ENCODE measurements at regions not wholly inside any gene's neighbourhood (a gene's known extent, or its start where the extent isn't known, plus 50 kb on each side); places are given as distances from the start of the nearest gene placed in this dataset.

DNA sequence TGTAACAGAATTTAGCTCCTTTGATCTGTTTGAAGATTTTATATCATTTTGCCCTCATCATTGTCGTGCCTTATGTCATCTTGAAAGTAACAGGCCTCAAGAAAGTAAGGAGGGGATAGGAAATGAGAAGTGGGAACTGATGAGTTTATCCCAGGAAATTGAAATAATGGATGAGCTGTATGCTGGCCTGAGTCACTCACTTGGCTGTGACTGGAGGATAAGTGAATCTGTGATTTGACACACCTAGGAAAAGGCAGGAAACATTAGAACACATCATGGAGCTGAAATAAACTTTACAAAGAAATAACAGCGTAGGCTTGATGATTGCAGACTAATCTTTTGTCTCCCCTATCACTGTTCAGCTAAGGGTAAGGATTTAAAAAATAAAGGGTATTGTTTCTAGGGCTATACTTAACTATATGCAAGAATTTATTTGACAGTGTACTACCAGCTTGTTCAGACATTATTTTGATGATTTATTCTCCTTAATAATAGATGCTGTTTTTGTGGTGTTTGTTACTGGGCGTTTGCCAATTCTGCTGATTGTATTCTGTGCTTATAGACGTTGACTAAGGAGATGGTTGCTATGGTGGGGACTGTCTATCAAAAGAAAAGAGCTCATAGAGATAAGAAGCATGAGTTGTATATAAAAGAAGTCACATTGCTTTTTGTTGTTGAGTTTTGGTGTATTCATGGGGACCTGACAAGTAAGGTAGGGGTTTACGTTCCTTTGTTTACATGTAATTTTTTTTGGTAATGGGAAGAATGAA lies 105.6 kb upstream of the ROPN1 start:
- no peak for DNase-seq (ENCODE audit: low spot score)
- no peaks in the 10 kb centered on the region for H3K9me3 ChIP-seq (ENCODE audit: control insufficient read depth in 4 of 4, low read length in 3 of 4)
- H3K9ac ChIP-seq (ENCODE audit: low read depth in 1 of 2, low read length in 2 of 2): no peak overlapping the region
- no peak overlapping the region for H3K27ac ChIP-seq (ENCODE audit: low read depth in 1 of 2, low read length in 2 of 2)
- no peaks in the 10 kb centered on the region for H3K27me3 ChIP-seq (ENCODE audit: control insufficient read depth in 4 of 4, insufficient read depth in 4 of 4, low read length in 3 of 4)
- H3K4me1 ChIP-seq (ENCODE audit: control insufficient read depth in 4 of 4, insufficient read depth in 4 of 4, low read length in 3 of 4): no peaks in the 10 kb centered on the region
- WGBS: 72% methylated on average over 5 of the region's 5 CpGs
- TF ChIP-seq RAD21 (IDR thresholded peaks at IDR 0.05) (no peak), TAF1 (conservative IDR thresholded peaks at IDR 0.05) (no peak), SP1 (IDR thresholded peaks at IDR 0.05) (no peak), HNF4A (conservative IDR thresholded peaks at IDR 0.05) (no peak), RXRA (IDR thresholded peaks at IDR 0.05) (no peak), HNF4G (IDR thresholded peaks at IDR 0.05) (no peak), JUND (IDR thresholded peaks at IDR 0.05) (no peak), NR2F2 (IDR thresholded peaks at IDR 0.05) (no peak), FOXA2 (IDR thresholded peaks at IDR 0.05) (no peak)
- TF ChIP-seq, protein P1, sequence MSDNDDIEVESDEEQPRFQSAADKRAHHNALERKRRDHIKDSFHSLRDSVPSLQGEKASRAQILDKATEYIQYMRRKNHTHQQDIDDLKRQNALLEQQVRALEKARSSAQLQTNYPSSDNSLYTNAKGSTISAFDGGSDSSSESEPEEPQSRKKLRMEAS (IDR thresholded peaks at IDR 0.05): no peak
- TF ChIP-seq, protein P2, sequence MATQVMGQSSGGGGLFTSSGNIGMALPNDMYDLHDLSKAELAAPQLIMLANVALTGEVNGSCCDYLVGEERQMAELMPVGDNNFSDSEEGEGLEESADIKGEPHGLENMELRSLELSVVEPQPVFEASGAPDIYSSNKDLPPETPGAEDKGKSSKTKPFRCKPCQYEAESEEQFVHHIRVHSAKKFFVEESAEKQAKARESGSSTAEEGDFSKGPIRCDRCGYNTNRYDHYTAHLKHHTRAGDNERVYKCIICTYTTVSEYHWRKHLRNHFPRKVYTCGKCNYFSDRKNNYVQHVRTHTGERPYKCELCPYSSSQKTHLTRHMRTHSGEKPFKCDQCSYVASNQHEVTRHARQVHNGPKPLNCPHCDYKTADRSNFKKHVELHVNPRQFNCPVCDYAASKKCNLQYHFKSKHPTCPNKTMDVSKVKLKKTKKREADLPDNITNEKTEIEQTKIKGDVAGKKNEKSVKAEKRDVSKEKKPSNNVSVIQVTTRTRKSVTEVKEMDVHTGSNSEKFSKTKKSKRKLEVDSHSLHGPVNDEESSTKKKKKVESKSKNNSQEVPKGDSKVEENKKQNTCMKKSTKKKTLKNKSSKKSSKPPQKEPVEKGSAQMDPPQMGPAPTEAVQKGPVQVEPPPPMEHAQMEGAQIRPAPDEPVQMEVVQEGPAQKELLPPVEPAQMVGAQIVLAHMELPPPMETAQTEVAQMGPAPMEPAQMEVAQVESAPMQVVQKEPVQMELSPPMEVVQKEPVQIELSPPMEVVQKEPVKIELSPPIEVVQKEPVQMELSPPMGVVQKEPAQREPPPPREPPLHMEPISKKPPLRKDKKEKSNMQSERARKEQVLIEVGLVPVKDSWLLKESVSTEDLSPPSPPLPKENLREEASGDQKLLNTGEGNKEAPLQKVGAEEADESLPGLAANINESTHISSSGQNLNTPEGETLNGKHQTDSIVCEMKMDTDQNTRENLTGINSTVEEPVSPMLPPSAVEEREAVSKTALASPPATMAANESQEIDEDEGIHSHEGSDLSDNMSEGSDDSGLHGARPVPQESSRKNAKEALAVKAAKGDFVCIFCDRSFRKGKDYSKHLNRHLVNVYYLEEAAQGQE (IDR thresholded peaks at IDR 0.05): no peak
- TF ChIP-seq, protein P3, sequence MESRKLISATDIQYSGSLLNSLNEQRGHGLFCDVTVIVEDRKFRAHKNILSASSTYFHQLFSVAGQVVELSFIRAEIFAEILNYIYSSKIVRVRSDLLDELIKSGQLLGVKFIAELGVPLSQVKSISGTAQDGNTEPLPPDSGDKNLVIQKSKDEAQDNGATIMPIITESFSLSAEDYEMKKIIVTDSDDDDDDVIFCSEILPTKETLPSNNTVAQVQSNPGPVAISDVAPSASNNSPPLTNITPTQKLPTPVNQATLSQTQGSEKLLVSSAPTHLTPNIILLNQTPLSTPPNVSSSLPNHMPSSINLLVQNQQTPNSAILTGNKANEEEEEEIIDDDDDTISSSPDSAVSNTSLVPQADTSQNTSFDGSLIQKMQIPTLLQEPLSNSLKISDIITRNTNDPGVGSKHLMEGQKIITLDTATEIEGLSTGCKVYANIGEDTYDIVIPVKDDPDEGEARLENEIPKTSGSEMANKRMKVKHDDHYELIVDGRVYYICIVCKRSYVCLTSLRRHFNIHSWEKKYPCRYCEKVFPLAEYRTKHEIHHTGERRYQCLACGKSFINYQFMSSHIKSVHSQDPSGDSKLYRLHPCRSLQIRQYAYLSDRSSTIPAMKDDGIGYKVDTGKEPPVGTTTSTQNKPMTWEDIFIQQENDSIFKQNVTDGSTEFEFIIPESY (IDR thresholded peaks at IDR 0.05): no peak
- TF ChIP-seq, protein P4, sequence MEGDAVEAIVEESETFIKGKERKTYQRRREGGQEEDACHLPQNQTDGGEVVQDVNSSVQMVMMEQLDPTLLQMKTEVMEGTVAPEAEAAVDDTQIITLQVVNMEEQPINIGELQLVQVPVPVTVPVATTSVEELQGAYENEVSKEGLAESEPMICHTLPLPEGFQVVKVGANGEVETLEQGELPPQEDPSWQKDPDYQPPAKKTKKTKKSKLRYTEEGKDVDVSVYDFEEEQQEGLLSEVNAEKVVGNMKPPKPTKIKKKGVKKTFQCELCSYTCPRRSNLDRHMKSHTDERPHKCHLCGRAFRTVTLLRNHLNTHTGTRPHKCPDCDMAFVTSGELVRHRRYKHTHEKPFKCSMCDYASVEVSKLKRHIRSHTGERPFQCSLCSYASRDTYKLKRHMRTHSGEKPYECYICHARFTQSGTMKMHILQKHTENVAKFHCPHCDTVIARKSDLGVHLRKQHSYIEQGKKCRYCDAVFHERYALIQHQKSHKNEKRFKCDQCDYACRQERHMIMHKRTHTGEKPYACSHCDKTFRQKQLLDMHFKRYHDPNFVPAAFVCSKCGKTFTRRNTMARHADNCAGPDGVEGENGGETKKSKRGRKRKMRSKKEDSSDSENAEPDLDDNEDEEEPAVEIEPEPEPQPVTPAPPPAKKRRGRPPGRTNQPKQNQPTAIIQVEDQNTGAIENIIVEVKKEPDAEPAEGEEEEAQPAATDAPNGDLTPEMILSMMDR (IDR thresholded peaks at IDR 0.05; ENCODE audit: low read depth, low read length, missing input control): no peak
- H3K36me3 ChIP-seq (ENCODE audit: control insufficient read depth in 4 of 4, insufficient read depth in 3 of 4, low read depth in 1 of 4, low read length in 3 of 4): no peaks in the 10 kb centered on the region
- no peak overlapping the region for H3K4me3 ChIP-seq (ENCODE audit: low read depth in 1 of 3, low read length in 3 of 3)

DNA sequence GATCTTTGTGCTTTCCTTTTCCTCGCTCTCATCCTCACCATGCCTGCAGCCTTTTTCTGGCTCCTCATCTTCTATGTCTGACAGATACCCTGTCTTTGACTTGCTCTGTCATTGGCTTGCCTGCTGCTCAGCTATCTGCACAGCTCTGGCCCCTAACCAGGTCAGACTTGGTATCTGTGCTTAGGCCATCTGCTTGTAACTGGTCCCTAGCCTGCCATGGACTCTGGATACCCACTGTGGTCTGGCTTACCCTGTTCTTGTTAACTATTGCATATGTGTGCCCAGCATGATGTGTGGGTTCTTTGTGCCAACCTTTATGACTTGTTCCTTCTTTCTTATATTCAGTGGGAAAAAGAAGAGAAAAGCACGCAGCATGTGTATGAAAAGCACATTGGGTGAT lies 109.7 kb upstream of the ROPN1 start:
- WGBS: 94% methylated on average over 2 of the region's 2 CpGs

More for the DNA sequence above, 109.7 kb upstream of the ROPN1 start:
- Histone ChIP-seq H3K27me3 (ENCODE audit: control insufficient read depth in 4 of 4, insufficient read depth in 4 of 4, low read length in 3 of 4) (no peaks in the 10 kb centered on the region), H3K27ac (ENCODE audit: low read depth in 1 of 2, low read length in 2 of 2) (no peak overlapping the region), H3K9me3 (ENCODE audit: control insufficient read depth in 4 of 4, low read length in 3 of 4) (no peaks in the 10 kb centered on the region), H3K4me3 (ENCODE audit: low read depth in 1 of 3, low read length in 3 of 3) (no peak overlapping the region), H3K4me1 (ENCODE audit: control insufficient read depth in 4 of 4, insufficient read depth in 4 of 4, low read length in 3 of 4) (no peaks in the 10 kb centered on the region), H3K9ac (ENCODE audit: low read depth in 1 of 2, low read length in 2 of 2) (no peak overlapping the region), H3K36me3 (ENCODE audit: control insufficient read depth in 4 of 4, insufficient read depth in 3 of 4, low read depth in 1 of 4, low read length in 3 of 4) (no peaks in the 10 kb centered on the region)
- no peak for DNase-seq (ENCODE audit: low spot score)
- TF ChIP-seq HNF4A (conservative IDR thresholded peaks at IDR 0.05): no peak
- no peak for TF ChIP-seq FOXA2 (IDR thresholded peaks at IDR 0.05)
- TF ChIP-seq HNF4G (IDR thresholded peaks at IDR 0.05): no peak

All from liver (tissue), 8 donors.